Medulla oblongata (tissue), 1 donor: ENCODE measurements at regions not wholly inside any gene's neighbourhood (a gene's known extent, or its start where the extent isn't known, plus 50 kb on each side); places are given as distances from the start of the nearest gene placed in this dataset.
A peak's percentile ranks its signal among the peaks of the same experiment; 100 is the strongest.

Experiments
- DNase-seq: peaks from one replicate; pipeline ENCODE4 v3.0.0-alpha.2; 2015; ENCODE audit errors: extremely low spot score

DNA sequence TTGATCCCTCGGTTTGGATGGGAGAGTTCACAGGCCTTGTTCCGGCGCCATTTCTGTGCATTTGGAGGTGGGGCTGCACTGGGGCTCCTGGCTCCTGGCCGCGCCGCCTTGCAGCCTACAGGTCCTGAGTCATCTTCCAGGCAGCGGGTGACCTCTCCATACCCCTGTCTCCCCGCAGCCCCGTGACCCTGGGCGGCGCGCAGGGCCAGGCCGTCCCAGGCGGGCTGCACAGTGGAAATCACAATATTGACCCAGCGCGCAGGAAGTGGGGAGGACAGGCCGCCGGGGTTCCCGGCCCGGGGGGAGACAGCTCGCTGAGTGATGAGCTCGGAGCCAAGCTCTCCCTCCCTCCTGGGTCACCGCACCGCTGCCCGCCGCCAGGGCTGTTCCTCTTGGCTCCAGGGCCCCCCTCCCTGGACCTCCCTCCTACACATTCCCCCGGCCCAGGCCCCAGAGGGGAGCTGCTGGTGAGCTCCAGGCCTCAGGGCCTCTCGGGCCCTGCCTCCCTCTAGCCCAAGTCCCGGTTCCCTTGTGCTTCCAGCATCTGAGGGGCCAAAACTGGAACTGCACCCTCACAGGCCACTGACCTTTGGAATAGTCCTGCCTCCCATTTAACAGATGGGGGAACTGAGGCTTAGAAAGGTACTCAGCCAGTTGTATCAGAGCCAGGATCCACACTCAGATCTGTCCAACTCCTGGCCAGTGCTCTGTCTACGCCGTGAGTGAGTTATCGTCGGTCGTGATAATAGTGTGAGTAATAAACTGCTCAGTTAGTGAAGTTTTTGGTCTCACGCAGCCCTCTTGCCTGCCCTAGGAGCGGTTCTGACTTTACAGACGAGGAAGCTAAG, 142.9 kb upstream of the WNT4 start:
- no peak for DNase-seq

DNA sequence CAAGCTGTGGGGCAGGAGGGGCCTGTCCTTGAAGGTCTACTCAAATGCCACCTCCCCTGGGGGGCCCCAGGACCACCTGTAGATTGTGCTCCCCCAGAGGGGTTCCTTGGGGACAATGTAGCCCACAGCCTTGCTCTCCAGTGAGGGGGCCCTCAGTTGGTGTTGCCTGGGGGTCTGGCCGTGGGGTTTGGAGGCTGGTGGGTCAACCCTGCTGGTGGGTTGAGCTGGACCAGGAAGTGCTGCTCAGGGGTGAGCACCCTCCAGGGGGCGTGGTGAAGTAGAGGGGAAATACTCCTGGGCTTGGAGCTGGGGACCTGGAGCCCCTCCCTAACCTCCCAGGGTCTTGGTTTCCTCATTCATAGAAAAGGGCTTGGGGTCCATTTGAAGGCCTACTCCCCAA, 143.6 kb upstream of the WNT4 start:
- no peak for DNase-seq

DNA sequence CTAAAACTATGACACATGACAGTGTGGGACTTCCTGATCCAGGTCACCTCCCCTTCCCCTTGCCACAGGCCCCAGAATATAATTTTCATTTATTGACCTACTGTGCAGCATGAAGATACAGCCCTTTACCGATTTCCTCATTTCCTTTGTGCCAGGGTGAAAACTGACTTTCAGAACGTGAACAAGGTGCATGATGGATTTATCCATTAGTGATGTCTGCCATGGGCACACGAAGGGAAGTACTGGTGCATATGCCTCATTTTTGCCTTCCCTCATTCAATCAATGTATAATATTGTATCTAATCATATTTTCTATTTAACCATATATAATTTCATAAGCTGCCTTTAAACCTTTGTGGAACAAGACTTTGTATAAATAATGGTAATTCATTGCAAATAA, 144.4 kb upstream of the WNT4 start:
- no peak for DNase-seq

DNA sequence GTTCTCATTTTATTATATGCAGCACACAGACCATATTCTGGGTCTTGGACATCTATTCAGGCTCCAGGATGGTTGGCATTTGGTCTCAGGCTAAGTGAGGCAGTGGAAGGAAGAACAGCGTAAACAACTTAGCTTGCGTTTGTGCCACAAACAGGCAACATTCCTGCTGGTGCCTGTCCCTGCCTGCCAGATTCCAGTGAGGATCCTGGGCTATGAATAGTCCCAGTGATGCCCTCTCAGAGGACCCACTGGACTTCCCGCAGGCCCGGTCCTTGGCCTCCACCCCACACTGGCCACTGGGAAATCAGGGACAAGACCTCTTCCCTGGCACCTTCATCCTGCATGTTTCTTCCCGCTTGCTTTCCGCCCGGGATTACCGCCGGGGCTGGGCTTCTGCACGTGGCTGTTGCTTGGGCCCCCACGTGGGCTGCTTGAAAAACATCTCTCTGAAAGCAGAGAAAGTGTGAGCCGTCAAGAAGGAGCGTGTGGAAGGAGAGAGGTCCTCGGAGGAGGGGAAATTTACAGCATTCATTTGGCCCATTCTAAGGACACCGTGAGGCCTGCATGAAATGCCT, 145.1 kb upstream of the WNT4 start:
- peak; percentile 3 for DNase-seq

DNA sequence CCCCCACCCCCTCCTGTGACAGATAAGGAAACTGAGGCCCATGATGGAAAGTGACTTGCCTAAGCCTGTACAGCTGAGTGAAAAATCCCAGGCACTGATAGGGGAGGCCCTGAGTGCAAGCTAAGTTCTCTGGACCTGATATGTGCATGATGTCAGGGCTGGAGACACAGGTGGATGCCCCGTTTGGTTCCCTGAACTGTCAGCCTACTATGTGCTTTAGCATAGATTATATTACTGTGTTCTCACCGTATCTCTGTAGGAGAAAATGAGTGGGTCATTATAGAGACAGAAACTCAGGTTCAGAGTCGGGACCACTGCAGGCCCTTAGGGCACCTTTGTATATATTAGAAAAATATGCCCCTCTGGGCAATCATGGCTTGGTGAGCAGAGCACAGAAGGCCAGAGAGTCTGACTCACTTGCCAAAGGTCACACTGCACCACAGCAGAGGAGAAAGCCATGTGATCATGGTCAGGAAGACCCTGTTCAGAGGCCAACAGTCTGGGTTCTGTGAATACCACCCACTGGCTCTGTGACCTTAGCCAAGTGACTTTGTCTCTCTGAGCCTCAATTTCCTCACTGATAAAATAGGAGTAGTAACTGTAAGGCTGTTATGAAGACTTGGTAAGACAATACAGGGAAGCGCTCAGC, 145.8 kb upstream of the WNT4 start:
- no peak for DNase-seq

DNA sequence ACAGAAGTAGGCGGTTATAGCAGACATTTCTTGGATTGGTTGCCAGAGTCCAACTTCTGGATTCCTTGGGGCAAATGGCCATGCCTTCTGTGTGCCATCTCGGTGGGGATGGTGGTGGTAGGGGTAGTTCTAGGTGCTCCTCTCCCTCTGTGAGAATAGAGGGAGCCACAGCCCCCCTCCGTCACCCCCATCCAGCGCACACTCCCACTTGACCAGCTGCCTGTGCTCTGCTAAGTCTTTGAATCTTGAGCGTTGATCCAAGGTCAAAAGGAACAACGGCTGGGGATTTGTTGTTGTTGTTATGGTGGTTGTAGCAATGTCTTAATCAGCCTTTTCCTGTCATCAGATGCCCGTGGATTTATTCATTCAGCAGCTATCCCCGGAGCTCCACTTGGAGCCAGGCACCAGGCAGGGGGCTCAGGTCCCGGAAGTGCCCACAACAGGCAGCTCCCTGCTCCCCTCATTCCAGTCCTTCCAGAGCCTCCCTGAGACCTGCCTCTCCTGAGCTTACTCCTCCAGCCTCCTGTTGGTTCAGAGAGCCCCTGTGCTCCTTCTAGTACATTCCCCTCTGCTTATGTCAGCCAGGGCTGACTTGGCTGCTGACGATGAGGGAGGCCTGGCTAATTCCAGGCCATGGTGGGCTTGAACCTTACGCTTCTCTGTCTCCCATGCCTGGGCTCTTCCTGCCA, 146.6 kb upstream of the WNT4 start:
- DNase-seq = no peak

DNA sequence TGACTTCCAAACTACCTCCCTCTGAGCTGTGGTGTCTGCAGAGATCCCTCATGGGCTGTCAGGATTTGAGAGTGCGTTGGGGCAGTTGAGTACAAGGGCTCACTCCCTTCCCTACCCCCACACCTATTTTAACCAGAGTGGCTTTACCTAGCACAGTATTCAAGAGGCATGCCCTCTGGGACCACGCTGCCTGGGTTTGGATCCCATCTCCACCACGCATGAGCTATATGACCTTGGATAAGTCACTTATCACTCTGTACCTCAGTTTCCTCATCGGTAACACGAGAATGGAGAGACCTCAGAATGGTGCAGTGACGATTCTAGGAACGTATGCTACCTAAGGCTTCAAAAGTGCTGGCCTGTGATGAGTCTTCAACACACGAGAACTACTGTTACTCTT, 147.3 kb upstream of the WNT4 start:
- DNase-seq = no peak

DNA sequence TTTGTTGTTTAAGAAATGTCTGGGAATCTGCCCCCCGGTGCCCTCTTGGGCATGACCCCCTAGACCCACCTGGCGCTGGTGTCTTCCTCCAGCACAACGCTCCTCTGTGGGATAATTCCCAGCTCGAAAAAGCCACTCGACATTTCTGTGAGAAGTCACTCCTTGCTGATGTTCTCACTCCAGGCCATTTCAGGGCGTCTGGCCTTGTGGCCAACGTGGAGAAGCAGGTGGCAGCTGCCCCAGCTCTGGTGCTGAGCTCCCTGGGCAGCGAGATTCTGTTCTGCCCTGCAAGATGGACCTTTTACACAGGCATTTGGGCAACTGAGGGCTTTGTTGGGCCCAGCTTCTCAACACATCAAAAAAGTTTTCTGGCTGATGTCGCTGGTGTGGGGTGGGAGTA, 147.7 kb upstream of the WNT4 start:
- no peak for DNase-seq

DNA sequence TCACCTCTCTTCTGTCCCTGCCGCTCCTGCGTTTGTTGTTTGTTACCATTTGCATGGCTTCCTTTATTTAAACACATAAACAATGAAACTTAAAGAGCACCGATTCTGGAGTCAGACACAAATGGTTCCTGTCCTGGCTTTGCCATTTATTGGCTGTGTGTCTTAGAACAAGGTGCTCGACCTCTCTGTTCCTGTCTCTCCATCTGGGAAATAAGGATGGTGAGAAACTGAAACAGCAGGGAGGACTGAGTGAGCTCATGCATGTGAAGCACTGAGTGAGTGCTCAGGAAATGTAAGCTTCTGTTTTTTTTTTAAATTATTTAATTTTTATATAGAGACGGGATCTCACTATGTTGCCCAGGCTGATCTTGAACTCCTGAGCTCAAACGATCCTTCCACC, 148.2 kb upstream of the WNT4 start:
- no peak for DNase-seq

DNA sequence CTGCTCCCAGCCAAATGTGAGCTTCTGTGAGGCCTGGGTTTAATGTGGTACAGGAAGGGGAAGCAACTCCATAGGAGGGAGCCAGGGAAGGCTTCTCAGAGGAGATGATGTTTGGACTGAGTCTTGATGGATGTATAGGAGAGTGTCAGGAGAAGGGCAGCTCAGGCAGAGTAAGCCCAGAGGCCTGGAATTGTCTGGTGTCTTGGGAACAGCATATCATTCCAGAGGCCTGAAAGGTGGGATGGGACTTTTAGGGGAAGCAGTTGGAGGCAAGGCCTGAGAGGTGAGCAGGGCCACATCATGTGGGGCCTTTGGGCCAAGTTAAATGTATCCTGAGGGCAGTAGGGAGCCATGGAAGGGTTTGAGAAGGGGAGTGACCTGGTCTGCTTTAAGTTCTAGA, 148.6 kb upstream of the WNT4 start:
- DNase-seq = no peak

DNA sequence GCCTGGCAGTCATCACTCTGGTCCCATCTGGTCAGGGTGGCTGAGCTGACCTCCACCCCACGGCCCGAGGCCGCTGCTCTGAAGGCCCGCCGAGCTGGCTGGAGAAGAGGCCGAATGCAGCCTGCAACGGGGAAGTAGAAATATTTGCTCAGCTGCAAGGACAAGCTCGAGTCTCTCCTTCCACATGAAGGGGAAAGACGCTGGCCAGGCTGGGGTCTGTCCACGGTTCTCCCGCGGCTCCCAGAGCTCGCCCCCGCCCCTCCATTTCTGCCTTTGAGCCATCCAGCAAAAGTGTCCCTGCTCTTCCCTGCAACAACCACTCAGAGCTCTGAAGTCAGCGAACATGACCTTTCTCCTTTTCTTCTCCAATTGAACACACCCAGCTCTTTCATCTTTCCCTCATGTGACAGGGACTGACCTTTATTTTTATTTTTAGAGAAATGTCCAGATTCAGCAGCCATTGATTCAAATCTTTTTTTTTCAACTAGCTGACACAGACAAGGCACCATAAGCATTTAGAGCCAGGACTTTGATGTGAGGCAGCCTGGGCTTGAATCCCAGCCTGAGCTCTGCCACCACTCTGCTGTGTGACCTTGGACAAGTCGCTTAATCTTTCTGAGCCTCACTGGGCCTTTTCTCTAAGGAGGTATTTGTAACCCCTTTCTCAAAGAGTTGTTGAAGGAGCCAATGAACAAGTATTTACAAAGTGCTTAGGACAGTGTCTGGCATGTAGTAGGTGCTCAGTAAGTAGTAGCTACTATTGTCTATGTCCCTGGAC, 149.3 kb upstream of the WNT4 start:
- DNase-seq = no peak

DNA sequence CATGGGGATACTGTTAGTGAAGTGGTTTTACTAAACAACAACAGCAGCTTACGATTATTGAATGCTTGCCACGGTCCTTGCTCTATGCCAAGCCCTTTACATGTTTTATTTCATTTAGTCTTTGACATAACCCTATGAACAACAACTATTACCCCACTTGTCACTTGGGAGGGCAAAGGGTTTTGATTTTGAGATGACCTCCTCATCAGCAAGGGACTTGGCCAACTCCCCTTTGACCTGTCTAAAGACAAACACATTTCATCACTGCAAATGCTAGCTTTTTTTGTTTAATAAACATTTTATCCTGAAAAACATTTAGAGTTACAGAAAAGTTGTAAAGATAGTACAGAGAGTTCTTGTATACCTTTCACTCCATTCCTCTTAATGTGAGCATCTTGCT, 152.5 kb upstream of the WNT4 start:
- DNase-seq = no peak

DNA sequence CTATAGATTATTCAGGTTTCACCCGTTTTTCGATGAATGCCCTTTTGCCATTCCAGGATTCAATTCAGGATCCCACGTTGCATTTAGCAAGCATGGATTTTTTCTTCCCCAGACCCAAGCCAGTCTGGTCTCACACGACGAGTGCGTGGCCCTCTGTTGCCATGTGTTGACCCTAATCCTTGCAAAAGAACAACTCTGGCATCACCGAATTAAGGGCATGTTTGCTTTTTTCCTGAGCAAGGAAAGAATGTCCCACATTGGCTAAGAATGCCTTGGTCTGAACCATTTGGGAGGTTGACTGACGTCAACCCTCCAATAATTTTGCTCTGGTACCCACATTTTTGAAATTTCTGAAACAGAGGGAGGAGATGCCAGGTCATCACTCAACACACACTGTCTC, 153.0 kb upstream of the WNT4 start:
- DNase-seq = no peak

DNA sequence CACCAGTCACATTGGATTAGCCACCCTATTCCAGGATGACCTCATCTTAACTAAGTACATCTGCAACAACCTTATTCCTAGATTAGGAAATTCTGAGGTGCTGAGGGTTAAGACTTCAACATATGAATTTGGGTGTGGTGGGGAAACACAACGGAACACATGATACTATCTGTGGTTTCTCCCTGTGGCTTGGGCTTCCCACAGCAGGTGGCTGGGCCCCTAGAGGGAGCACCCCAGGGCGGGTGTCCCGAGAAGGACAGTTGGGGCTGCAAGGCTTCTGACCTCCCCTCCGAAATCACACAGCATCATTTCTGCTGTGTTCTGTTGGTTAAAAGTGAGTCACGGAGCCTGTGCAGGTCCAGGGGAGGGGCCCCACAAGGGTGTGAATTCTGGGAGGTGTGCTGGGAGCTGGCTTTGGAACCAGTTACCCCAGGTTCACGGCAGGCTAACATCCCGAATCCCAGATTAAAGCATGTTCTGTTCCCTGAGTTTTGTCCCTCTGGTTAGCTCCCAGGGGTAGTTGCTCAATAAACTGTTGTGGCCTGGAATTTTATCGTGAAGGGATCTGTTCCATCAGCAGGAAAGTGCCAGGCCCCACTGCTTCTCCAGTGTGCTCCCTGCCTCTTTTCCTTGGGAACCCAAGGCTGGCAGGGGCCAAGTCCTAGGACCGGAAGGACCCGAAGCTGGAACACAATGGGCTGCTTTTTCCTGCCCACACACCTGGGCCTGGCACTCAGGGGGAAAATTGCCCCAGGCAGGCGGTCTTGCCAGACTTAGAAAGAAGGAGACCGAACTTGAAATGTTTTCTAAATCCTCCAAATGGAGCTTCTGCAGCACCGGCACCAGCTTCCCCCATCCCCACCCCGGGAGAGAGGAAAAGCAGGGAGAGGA, 154.0 kb upstream of the WNT4 start:
- no peak for DNase-seq

DNA sequence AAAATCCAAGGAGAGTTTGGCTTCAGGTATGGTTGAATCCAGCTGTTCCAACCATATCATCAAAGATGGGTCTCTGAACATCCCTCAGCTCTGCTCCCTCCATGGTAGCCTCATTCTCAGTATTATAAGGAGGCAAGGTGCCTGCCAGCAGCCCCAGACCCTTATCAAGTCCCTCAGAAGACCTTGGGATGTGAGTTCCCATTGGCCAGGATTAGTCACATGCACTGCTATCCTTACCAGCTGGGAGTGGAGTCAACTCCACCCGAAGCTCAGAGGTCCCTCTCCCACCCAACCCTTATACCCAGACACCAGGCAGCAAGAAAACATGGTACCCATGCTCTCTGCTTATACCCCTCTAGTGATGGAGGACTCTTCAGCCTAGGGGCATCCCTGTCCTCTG, 153.7 kb upstream of the ZBTB40 start:
- DNase-seq = no peak

DNA sequence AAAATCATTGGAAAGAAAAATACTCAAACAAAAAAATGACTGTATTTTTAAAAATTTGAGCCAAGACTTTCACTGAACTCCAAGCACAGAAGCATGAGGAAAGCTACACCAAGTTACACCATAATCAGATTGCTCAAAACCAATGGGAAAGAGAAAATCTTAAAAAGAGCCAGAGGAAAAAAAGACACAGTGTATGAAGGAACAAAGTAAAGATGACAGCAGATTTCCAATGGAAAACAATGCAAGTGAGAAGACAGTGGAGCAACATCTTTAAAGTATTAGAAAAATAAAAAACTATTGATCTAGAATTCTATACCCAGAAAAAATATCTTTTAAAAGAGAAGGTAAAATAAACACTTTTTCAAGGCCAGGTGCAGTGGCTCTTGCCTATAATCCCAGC, 147.8 kb upstream of the ZBTB40 start:
- no peak for DNase-seq

DNA sequence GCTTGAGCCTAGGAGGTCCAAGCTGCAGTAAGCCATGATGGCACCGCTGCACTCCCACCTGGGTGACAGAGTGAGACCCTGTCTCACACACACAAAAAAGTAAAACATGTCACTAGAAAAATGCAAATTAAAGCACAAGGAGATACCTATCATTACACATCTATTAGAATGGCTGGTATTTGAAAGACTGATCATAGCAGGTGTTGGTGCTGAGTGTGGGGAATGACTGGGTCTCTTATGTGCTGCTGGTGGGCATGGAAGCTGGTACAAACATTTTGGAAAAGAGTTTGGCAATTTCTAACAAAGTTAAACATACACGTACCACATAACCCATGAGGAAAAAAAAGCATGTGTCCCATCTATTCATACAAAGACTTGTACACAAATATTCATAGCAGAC, 142.1 kb upstream of the ZBTB40 start:
- no peak for DNase-seq

DNA sequence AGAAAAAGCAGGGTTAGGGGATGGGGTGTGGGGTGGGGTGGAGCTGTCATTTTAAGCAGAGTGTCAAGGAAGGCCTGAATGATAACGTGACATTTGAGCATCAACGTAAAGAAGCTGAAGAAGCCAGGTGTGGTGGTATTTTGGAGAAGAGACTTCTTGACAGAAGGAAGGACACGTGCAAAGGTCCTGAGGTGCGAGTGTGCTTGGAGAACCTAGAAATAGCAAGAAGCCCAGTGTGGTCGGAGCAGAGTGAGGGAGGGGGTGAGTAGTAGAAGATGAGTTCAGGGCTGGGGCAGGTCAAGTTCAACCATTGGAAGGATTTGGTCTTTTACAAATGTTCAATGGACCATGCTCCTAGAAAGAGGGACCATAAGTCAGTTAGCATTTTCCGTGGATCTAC, 140.2 kb upstream of the ZBTB40 start:
- no peak for DNase-seq

DNA sequence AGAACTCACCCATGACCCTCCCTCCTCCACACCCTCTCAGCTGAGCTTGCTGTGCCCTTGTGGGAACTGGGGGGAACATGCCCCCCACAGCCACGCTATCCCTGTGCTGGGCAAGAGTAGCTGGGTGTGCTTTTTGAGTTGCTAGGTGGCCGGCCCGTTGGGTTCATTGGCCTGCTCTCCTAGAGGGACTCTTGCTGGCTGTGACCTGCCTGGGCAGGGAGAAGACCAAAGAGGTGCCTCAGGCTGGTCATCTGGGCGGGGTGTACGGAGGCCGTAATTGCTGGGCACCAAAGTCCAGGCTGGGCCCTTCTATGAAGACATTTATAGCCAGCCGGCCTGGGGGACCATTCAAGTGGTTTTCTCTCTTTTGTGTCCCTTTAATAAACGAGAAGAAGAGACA, 138.3 kb upstream of the ZBTB40 start:
- DNase-seq = no peak

DNA sequence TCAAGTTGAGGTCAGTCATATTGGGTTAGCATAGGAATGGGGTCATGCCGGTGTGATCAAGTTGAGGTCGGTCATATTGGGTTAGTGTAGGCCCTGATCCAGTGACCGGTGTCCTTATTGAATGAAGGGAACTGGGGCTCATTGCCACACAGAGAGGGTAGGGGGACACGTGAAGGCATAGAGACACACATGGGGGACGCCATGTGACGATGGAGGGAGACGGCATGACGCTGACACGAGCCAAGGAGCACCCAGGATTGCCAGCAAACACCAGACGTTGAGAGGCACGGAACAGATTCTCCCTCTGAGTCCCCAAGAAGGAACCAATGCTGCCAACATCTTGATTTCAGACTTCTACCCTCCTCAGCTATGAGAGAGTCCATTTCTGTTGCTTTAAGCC, 136.9 kb upstream of the ZBTB40 start:
- DNase-seq = no peak
